Naive thymus-derived CD4-positive, alpha-beta T cell (primary cell): ENCODE measurements at regions not wholly inside any gene's neighbourhood (a gene's known extent, or its start where the extent isn't known, plus 50 kb on each side); places are given as distances from the start of the nearest gene placed in this dataset.
"Not testable (repeated sequence)": the region's sequence is repeated elsewhere in the genome, so short reads cannot be mapped to it uniquely, and the experiment has no call there.

Source experiments
- ATAC-seq: fragments of 150-1000 bp; cut with Tn5 transposase; 2 replicates; pipeline ENCODE4 v1.10.0; 2021; ENCODE audit warnings: mild to moderate bottlenecking, moderate library complexity
- CTCF ChIA-PET: fragments of 350-600 bp; sonication (Branson Sonifier 250); formaldehyde crosslinking; loops from one replicate; lab custom pipeline; 2021; ENCODE audit warnings: antibody characterized with exemption; lab: Charles Lee
- POLR2A ChIA-PET: fragments of 350-600 bp; sonication (Branson Sonifier 250); formaldehyde crosslinking; loops from one replicate; lab custom pipeline; 2021; ENCODE audit warnings: antibody characterized with exemption, inconsistent platforms; lab: Charles Lee
- DNase-seq, 9 donors: peaks; one replicate each; pipeline versions ENCODE4 v3.0.0 to v3.0.0-alpha.2; 2020 to 2022; ENCODE audit warnings: mixed read lengths in 1 of 9
- H3K27ac ChIP-seq: one replicate; pipeline ENCODE4 v1.7.0; 2013; ENCODE audit warnings: mild to moderate bottlenecking, low read depth, low read length, moderate library complexity
- H3K27me3 ChIP-seq, 2 donors: one replicate each; pipeline ENCODE4 v1.7.0; 2013; ENCODE audit warnings: low read length in 2 of 2, mild to moderate bottlenecking in 2 of 2, moderate library complexity in 2 of 2; ENCODE audit not compliant: control insufficient read depth in 2 of 2, insufficient read depth in 2 of 2
- H3K36me3 ChIP-seq, 3 experiments: 1 replicate in 2 of 3; 2 replicates in 1 of 3; pipeline ENCODE4 v1.7.0; 2013; ENCODE audit warnings: low read length in 3 of 3, mild to moderate bottlenecking in 3 of 3, moderate library complexity in 1 of 3; ENCODE audit not compliant: insufficient read depth in 3 of 3, control insufficient read depth in 2 of 3
- H3K4me1 ChIP-seq, 2 donors: one replicate each; pipeline ENCODE4 v1.7.0; 2013; ENCODE audit warnings: low read length in 2 of 2, mild to moderate bottlenecking in 2 of 2, moderate library complexity in 1 of 2; ENCODE audit not compliant: control insufficient read depth in 2 of 2, insufficient read depth in 2 of 2
- H3K4me3 ChIP-seq: 2 replicates; pipeline ENCODE4 v1.7.0; 2013; ENCODE audit warnings: mild to moderate bottlenecking, low read length
- H3K9me3 ChIP-seq, 3 experiments: 1 replicate in 2 of 3; 2 replicates in 1 of 3; pipeline ENCODE4 v1.7.0; 2013; ENCODE audit warnings: low read length in 3 of 3; ENCODE audit not compliant: control insufficient read depth in 2 of 3
- H3K27ac Mint-ChIP-seq, 9 donors: one replicate each; pipeline ENCODE4 v1.8.0; 2020 to 2022; ENCODE audit warnings: mixed read lengths in 9 of 9, mild to moderate bottlenecking in 8 of 9, moderate library complexity in 5 of 9, inconsistent platforms in 2 of 9
- H3K27me3 Mint-ChIP-seq, 5 donors: one replicate each; pipeline ENCODE4 v1.8.0; 2021 to 2022; ENCODE audit warnings: mixed read lengths in 5 of 5, mild to moderate bottlenecking in 1 of 5
- H3K36me3 Mint-ChIP-seq, 5 donors: one replicate each; pipeline ENCODE4 v1.8.0; 2020 to 2022; ENCODE audit warnings: mixed read lengths in 5 of 5, mild to moderate bottlenecking in 3 of 5, inconsistent platforms in 1 of 5
- H3K4me1 Mint-ChIP-seq, 7 donors: one replicate each; pipeline ENCODE4 v1.8.0; 2020 to 2022; ENCODE audit warnings: mixed read lengths in 7 of 7, mild to moderate bottlenecking in 3 of 7, inconsistent platforms in 1 of 7
- H3K4me3 Mint-ChIP-seq, 10 donors: one replicate each; pipeline ENCODE4 v1.8.0; 2020 to 2022; ENCODE audit warnings: mild to moderate bottlenecking in 10 of 10, mixed read lengths in 10 of 10, moderate library complexity in 6 of 10, inconsistent platforms in 2 of 10
- H3K9me3 Mint-ChIP-seq, 11 donors: one replicate each; pipeline ENCODE4 v1.8.0; 2020 to 2022; ENCODE audit warnings: mixed read lengths in 11 of 11, mild to moderate bottlenecking in 4 of 11, inconsistent platforms in 1 of 11, moderate library complexity in 1 of 11
- intact Hi-C, 2 donors: fragments of 100-400 bp; cut with micrococcal nuclease; formaldehyde crosslinking; loops; one replicate each; pipeline ENCODE4 v1.15.1; 2023

DNA sequence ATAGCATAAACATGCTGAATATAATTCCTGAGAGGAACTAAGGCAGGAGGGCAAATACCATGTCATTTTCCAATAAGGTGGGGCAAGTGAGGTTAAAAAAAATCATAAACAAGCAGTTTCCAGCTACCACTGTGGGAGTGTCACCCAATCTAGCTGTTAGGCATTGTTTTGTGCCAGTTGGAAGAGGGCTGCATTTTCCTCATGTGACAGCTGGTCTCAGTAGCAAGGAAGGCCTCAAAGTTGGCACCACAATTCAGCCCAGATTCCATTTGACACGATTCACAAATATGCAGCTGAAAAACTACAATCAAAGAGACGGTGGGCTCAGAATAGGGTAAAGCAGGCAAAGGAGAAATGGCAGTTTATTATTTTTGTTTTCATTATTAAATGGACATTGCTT lies 636.1 kb downstream of the KIF4B start:
- Histone ChIP-seq H3K27ac (no peak overlapping the region), H3K4me1 (no peaks in the 10 kb centered on the region), H3K4me3 (no peak overlapping the region), H3K27me3 (no peaks in the 10 kb centered on the region), H3K36me3 (no peaks in the 10 kb centered on the region), H3K9me3 (no peaks in the 10 kb centered on the region)
- H3K4me1 Mint-ChIP-seq, result no peaks in the 10 kb centered on the region
- H3K27ac Mint-ChIP-seq, result no peak overlapping the region
- peaks cover 0 to 14% (median 5%) of the 10 kb centered on the region in 5 donors for H3K27me3 Mint-ChIP-seq
- ATAC-seq (no peak), DNase-seq (no peak)
- no peak overlapping the region for H3K4me3 Mint-ChIP-seq
- intact Hi-C loops, result no loop called here
- H3K36me3 Mint-ChIP-seq, result no peaks in the 10 kb centered on the region
- ChIA-PET CTCF (no interaction called here), POLR2A (no interaction called here)
- peaks cover 0 to 5% (median 0%) of the 10 kb centered on the region in 11 donors for H3K9me3 Mint-ChIP-seq

- DNase-seq (no peak), ATAC-seq (no peak)
- intact Hi-C loops, result no loop called here
- Histone ChIP-seq H3K9me3 (no peaks in the 10 kb centered on the region), H3K36me3 (no peaks in the 10 kb centered on the region), H3K27ac (no peak overlapping the region), H3K4me1 (no peaks in the 10 kb centered on the region), H3K4me3 (no peak overlapping the region), H3K27me3 (no peaks in the 10 kb centered on the region)
- H3K4me1 Mint-ChIP-seq, result no peaks in the 10 kb centered on the region
- no peak overlapping the region for H3K4me3 Mint-ChIP-seq
- POLR2A ChIA-PET, result no interaction called here
- peaks cover 0 to 8% (median 4%) of the 10 kb centered on the region in 11 donors for H3K9me3 Mint-ChIP-seq
- peaks cover 0 to 19% (median 16%) of the 10 kb centered on the region in 5 donors for H3K27me3 Mint-ChIP-seq
- CTCF ChIA-PET, result no interaction called here
- H3K36me3 Mint-ChIP-seq, result peaks cover 0 to 4% (median 0%) of the 10 kb centered on the region in 5 donors
- H3K27ac Mint-ChIP-seq, result no peak overlapping the region
Measured at GRCh38 chr5:155655569-155655968, 642.0 kb downstream of the KIF4B start.

DNA sequence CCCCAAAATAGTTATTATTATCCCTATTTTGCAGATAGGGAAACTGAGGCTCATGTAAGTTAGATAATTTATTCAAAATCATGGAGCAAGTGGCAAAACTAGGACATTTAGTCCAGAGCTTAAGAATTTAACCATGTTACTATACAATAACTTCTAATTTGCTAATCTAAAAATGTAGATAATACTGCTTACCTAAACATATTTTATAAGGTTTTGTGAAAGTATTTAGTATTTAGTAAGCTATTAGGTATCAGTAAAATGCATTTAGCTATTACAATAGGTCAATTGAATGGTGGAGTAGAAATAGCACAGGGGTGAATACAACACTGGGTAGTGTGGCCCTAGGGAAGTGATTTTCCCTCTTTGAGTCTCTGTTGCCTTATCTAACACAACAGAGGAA lies 648.3 kb downstream of the KIF4B start:
- Mint-ChIP-seq H3K4me1 (no peaks in the 10 kb centered on the region), H3K27ac (no peak overlapping the region), H3K36me3 (no peaks in the 10 kb centered on the region), H3K4me3 (peak overlapping the region in 1 of 10 donors; percentile 39), H3K9me3 (peaks cover 0 to 5% (median 0%) of the 10 kb centered on the region in 11 donors), H3K27me3 (peaks cover 0 to under 1% (median 0%) of the 10 kb centered on the region in 5 donors)
- ChIA-PET POLR2A (no interaction called here), CTCF (no interaction called here)
- intact Hi-C loops, result no loop called here
- no peaks in the 10 kb centered on the region for H3K9me3 ChIP-seq
- H3K27me3 ChIP-seq, result no peaks in the 10 kb centered on the region
- DNase-seq (no peak), ATAC-seq (no peak)
- no peaks in the 10 kb centered on the region for H3K4me1 ChIP-seq
- no peak overlapping the region for H3K27ac ChIP-seq
- no peak overlapping the region for H3K4me3 ChIP-seq
- no peaks in the 10 kb centered on the region for H3K36me3 ChIP-seq

DNA sequence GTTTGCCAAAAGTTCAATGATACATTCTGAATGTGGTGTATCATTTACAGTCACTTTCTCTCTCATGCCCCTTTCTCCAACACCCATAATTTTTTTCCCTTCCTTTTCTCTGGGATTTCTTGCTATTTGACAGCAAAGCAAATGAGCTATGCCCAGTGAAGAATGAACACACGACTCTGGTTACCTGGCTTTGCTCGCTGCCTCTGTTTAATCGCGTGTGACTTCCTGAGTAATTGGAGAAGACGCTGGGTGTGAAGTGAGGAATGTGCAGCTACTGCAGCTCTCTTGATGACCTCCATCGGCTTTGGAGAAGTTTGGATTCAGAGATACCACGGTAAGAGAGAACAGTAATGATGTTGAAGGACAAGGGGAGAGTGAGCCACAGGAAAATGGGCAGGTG lies 651.8 kb downstream of the KIF4B start:
- intact Hi-C loops, result no loop called here
- no peak overlapping the region for H3K4me3 Mint-ChIP-seq

DNA sequence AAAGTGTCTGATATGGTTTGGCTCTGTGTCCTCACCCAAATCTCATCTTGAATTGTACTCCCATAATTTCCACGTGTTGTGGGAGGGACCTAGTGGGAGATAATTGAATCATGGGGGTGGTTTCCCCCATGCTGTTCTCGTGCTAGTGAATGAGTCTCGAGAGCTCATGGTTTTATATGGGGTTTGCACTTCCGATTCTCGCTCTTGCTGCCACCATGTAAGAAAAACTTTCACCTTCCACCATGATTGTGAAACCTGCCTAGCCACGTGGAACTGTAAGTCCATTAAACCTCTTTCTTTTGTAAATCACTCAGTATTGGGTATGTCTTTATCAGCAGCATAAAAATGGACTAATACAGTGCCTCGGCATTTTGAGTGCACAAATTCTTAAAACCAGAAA lies 655.0 kb upstream of the SGCD start:
- H3K27me3 ChIP-seq, H3K4me3 Mint-ChIP-seq, H3K9me3 ChIP-seq, H3K4me3 ChIP-seq, POLR2A ChIA-PET, CTCF ChIA-PET, ATAC-seq, H3K36me3 Mint-ChIP-seq, H3K27ac Mint-ChIP-seq, H3K4me1 ChIP-seq, intact Hi-C loops, DNase-seq, H3K36me3 ChIP-seq, H3K27ac ChIP-seq, H3K4me1 Mint-ChIP-seq, H3K27me3 Mint-ChIP-seq: not testable (repeated sequence)
- peaks cover 0 to 10% (median 0%) of the 10 kb centered on the region in 11 donors for H3K9me3 Mint-ChIP-seq

More for the DNA sequence above, 651.8 kb downstream of the KIF4B start:
- Histone ChIP-seq H3K9me3 (no peaks in the 10 kb centered on the region), H3K27ac (no peak overlapping the region), H3K4me3 (no peak overlapping the region), H3K27me3 (no peaks in the 10 kb centered on the region), H3K36me3 (no peaks in the 10 kb centered on the region), H3K4me1 (no peaks in the 10 kb centered on the region)
- DNase-seq (no peak), ATAC-seq (no peak)
- no peaks in the 10 kb centered on the region for H3K36me3 Mint-ChIP-seq
- POLR2A ChIA-PET, result no interaction called here
- H3K27me3 Mint-ChIP-seq, result peaks cover 0 to 8% (median 0%) of the 10 kb centered on the region in 5 donors
- no peak overlapping the region for H3K27ac Mint-ChIP-seq
- peaks cover 0 to 4% (median 0%) of the 10 kb centered on the region in 11 donors for H3K9me3 Mint-ChIP-seq
- no peaks in the 10 kb centered on the region for H3K4me1 Mint-ChIP-seq
- CTCF ChIA-PET, result no interaction called here

DNA sequence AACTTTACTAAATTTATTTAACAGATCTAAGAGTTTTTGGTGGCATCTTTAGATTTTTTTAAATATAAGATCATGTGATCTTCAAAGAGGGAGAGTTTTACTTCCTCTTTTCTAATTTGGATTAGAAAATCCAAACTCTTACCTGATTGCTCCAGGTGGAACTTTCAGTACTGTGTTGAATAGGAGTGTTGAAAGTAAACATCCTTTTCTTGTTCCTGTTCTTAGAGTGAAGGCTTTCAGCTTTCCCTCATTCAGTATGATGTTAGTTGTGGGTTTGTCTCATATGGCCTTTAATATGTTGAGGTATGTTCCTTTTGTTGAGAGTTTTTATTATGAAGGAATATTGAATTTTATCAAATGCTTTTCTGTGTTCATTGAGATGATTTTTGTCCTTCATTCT lies 650.0 kb upstream of the SGCD start:
- no peak overlapping the region for H3K27ac Mint-ChIP-seq
- POLR2A ChIA-PET, result no interaction called here
- DNase-seq, result no peak
- Histone ChIP-seq H3K9me3 (no peaks in the 10 kb centered on the region), H3K4me1 (no peaks in the 10 kb centered on the region), H3K4me3 (no peak overlapping the region), H3K36me3 (no peaks in the 10 kb centered on the region), H3K27ac (no peak overlapping the region), H3K27me3 (no peaks in the 10 kb centered on the region)
- no peak overlapping the region for H3K4me3 Mint-ChIP-seq
- no peaks in the 10 kb centered on the region for H3K4me1 Mint-ChIP-seq
- peaks cover 0 to 20% (median 1%) of the 10 kb centered on the region in 11 donors for H3K9me3 Mint-ChIP-seq
- intact Hi-C loops, result no loop called here
- CTCF ChIA-PET, result no interaction called here
- ATAC-seq, result no peak
- H3K27me3 Mint-ChIP-seq, result peaks cover 0 to 10% (median 7%) of the 10 kb centered on the region in 5 donors
- H3K36me3 Mint-ChIP-seq, result no peaks in the 10 kb centered on the region

- CTCF ChIA-PET, result no interaction called here
- no peaks in the 10 kb centered on the region for H3K4me1 Mint-ChIP-seq
- Histone ChIP-seq H3K4me3 (no peak overlapping the region), H3K9me3 (no peaks in the 10 kb centered on the region), H3K36me3 (no peaks in the 10 kb centered on the region), H3K27ac (no peak overlapping the region), H3K4me1 (no peaks in the 10 kb centered on the region), H3K27me3 (no peaks in the 10 kb centered on the region)
- no peaks in the 10 kb centered on the region for H3K36me3 Mint-ChIP-seq
- H3K27me3 Mint-ChIP-seq, result peaks cover 0 to 19% (median 16%) of the 10 kb centered on the region in 5 donors
- DNase-seq (no peak), ATAC-seq (no peak)
- peaks cover 0 to 27% (median 4%) of the 10 kb centered on the region in 11 donors for H3K9me3 Mint-ChIP-seq
- no peak overlapping the region for H3K27ac Mint-ChIP-seq
- H3K4me3 Mint-ChIP-seq, result no peak overlapping the region
- POLR2A ChIA-PET, result no interaction called here
- intact Hi-C loops, result no loop called here
Measured at GRCh38 chr5:155678371-155678770, 648.6 kb upstream of the SGCD start.
